ENCODE measurements at regions not wholly inside any gene's neighbourhood (a gene's known extent, or its start where the extent isn't known, plus 50 kb on each side); places are given as distances from the start of the nearest gene placed in this dataset.

DNA sequence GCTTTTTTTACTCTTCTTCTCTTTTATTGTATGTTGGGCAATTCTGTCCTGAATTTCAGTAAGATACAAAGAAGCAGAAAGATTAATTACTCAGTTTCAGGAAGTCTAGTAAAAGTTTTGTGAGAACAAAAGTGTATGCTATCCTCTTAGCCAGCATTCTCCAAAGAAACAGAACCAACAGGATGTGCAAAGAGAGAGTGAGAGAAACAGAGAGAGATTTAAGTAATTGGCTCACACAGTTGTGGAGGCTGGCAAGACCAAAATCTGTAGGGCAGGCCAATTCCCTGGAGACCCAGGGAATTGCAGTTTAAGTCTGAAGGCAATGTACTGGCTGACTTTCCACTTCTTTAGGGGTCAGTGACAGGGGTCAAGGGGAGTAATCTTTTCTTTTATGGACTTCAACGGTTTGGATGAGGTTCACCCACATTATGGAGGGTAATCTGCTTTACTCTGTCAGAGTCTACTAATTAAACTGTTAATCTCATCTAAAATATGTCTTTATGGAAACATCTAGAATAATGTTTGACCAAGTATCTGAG lies 59.2 kb upstream of the SLC39A8 start:
- TF ChIP-seq POLR2AphosphoS5 (IDR thresholded peaks at IDR 0.05; ENCODE audit: borderline replicate concordance, low read depth, low read length), result no peak
- no peak for TF ChIP-seq EZH2 (IDR thresholded peaks at IDR 0.05)

Measured in SK-N-MC (cell line).